Pancreas (tissue), 10 donors: ENCODE measurements at regions not wholly inside any gene's neighbourhood (a gene's known extent, or its start where the extent isn't known, plus 50 kb on each side); places are given as distances from the start of the nearest gene placed in this dataset.
A peak's percentile ranks its signal among the peaks of the same experiment; 100 is the strongest.

ENCODE experiments used
- ATAC-seq, 4 donors: fragments of 200-7000 bp; cut with Tn5 transposase; one replicate each; pipeline versions ENCODE4 v1.8.0 to v1.9.1; 2020; ENCODE audit warnings: mild to moderate bottlenecking in 4 of 4, moderate library complexity in 4 of 4
- DNase-seq, 6 donors: peaks; one replicate each; pipeline ENCODE4 v3.0.0-alpha.2; 2020
- FAIRE-seq: peaks from 2 replicates; lab custom pipeline; 2012; peaks lifted over from hg19 to GRCh38; lab: Jason Lieb, UNC
- H3K27ac ChIP-seq, 4 donors: fragments of 200-600 bp; sonication (generic); 1 replicate in 3 of 4; 2 replicates in 1 of 4; pipeline versions ENCODE4 v1.5.0 to v1.8.0; 2020
- H3K27me3 ChIP-seq, 4 donors: fragments of 200-600 bp; one replicate each; pipeline ENCODE4 v1.8.0; 2021
- H3K36me3 ChIP-seq, 3 donors: fragments of 200-600 bp; sonication (generic) in 1 of 3; one replicate each; pipeline versions ENCODE4 v1.5.0 to v1.8.0; 2020 to 2021
- H3K4me1 ChIP-seq, 3 donors: fragments of 200-600 bp; one replicate each; pipeline ENCODE4 v1.8.0; 2021
- H3K4me3 ChIP-seq, 4 donors: fragments of 200-600 bp; sonication (generic) in 2 of 4; one replicate each; pipeline versions ENCODE4 v1.5.0 to v1.8.0; 2020 to 2021
- H3K9me3 ChIP-seq, 4 donors: fragments of 200-600 bp; one replicate each; pipeline ENCODE4 v1.8.0; 2021
- CTCF ChIP-seq, 4 donors: fragments of 200-600 bp; sonication (generic) in 3 of 4; IDR thresholded peaks; one replicate each; pipeline versions ENCODE4 v1.5.0 to v1.8.0; 2021; ENCODE audit warnings: antibody characterized with exemption in 4 of 4
- WGBS, 2 donors: extraction: QIAGEN DNeasy Blood & Tissue Kit; methylation state at CpG; one replicate each; pipeline ENCODE4 v1.1.7; 2013; 5-methylcytosine and 5-hydroxymethylcytosine counted together
- intact Hi-C, 3 donors: fragments of 100-400 bp; cut with DNase I; formaldehyde crosslinking; loops; one replicate each; pipeline versions ENCODE4 v1.11.1 to v1.14.2; 2022
- donor health status: healthy with polysubstance abuse.
- donor health status: DM: no; HTN: no; CAD: no; lungs with moderate emphysema.
- donor health status: DM: no; HTN: no; CAD: no.
- donor health status: control.
- donor health status: control.
- donor health status: Bipolar disorder and iron deficiency.
- donor health status: DM: yes; HTN: yes; CAD: no.
- donor health status: DM: no; HTN: no; CAD: no.
- donor health status: DM: no; HTN: no; CAD: no.
- donor health status: DM: yes; HTN: yes; CAD: no.

- H3K9me3 ChIP-seq = no peaks in the 10 kb centered on the region
- no peak overlapping the region for H3K4me3 ChIP-seq
- no peaks in the 10 kb centered on the region for H3K27me3 ChIP-seq
- no peak for FAIRE-seq
- no peak overlapping the region for H3K27ac ChIP-seq
- H3K4me1 ChIP-seq = peaks cover 18 to 28% (median 20%) of the 10 kb centered on the region in 3 donors
- 75 to 76% methylated on average over 6 of the region's 6 CpGs for WGBS, 2 donors
- intact Hi-C loops = loop anchor here in 1 of 3 donors (10.0 kb wide), 1 partner anchor 402 kb away; the partner anchor contains the start of gene PROX1
- DNase-seq = no peak
- TF ChIP-seq CTCF (IDR thresholded peaks at IDR 0.05) = no peak
- H3K36me3 ChIP-seq = no peaks in the 10 kb centered on the region
- no peak for ATAC-seq
Observed at GRCh38 chr1:213582976-213583567, 404.7 kb upstream of the PROX1 start.

GRCh38 chr1:213584272-213584671, 403.5 kb upstream of the PROX1 start:
- DNase-seq (no peak), ATAC-seq (no peak), FAIRE-seq (no peak)
- H3K4me3 ChIP-seq = no peak overlapping the region
- H3K27me3 ChIP-seq = no peaks in the 10 kb centered on the region
- H3K9me3 ChIP-seq = no peaks in the 10 kb centered on the region
- 73 to 77% methylated on average over 2 of the region's 2 CpGs for WGBS, 2 donors
- TF ChIP-seq CTCF (IDR thresholded peaks at IDR 0.05) = no peak
- no peaks in the 10 kb centered on the region for H3K36me3 ChIP-seq
- peak overlapping the region in 1 of 4 donors; percentile 73 for H3K27ac ChIP-seq
- peaks cover 18 to 28% (median 20%) of the 10 kb centered on the region in 3 donors for H3K4me1 ChIP-seq
- intact Hi-C loops = loop anchor here in 1 of 3 donors (10.0 kb wide), 1 partner anchor 401 kb away; the partner anchor contains the start of gene PROX1

- no peak for FAIRE-seq
- intact Hi-C loops = loop anchor here in 1 of 3 donors (10.0 kb wide), 1 partner anchor 399 kb away; the partner anchor contains the start of gene PROX1
- Histone ChIP-seq H3K27ac (peak overlapping the region; percentile 65 to 81 (median 72)), H3K9me3 (no peaks in the 10 kb centered on the region), H3K36me3 (no peaks in the 10 kb centered on the region), H3K4me1 (peaks cover 18 to 28% (median 20%) of the 10 kb centered on the region in 3 donors), H3K4me3 (no peak overlapping the region), H3K27me3 (no peaks in the 10 kb centered on the region)
- peak in 4 of 6 donors; percentile 73 to 86 (median 84) for DNase-seq
- 16 to 22% methylated on average over 2 of the region's 2 CpGs for WGBS, 2 donors
- ATAC-seq = peak; percentile 82 to 90 (median 85)
- TF ChIP-seq CTCF (IDR thresholded peaks at IDR 0.05) = no peak
Observed at GRCh38 chr1:213585402-213585801, 402.4 kb upstream of the PROX1 start.

GRCh38 chr1:213585959-213586586, 401.7 kb upstream of the PROX1 start:
- peak; percentile 44 to 60 (median 54) for ATAC-seq
- intact Hi-C loops = loop anchor here in 1 of 3 donors (10.0 kb wide), 1 partner anchor 399 kb away; the partner anchor contains the start of gene PROX1
- no peaks in the 10 kb centered on the region for H3K27me3 ChIP-seq
- H3K9me3 ChIP-seq = no peaks in the 10 kb centered on the region
- peak in 3 of 6 donors; percentile 35 to 59 (median 38) for DNase-seq
- FAIRE-seq = no peak
- peak overlapping the region; percentile 65 to 81 (median 72) for H3K27ac ChIP-seq
- H3K4me1 ChIP-seq = peaks cover 18 to 28% (median 20%) of the 10 kb centered on the region in 3 donors
- no peak for TF ChIP-seq CTCF (IDR thresholded peaks at IDR 0.05)
- H3K36me3 ChIP-seq = no peaks in the 10 kb centered on the region
- no peak overlapping the region for H3K4me3 ChIP-seq
- WGBS, 2 donors = 7 to 12% methylated on average over 6 of the region's 6 CpGs
